CD8-positive, alpha-beta memory T cell (primary cell): ENCODE measurements at regions not wholly inside any gene's neighbourhood (a gene's known extent, or its start where the extent isn't known, plus 50 kb on each side); places are given as distances from the start of the nearest gene placed in this dataset.

Experiments used
- CTCF ChIA-PET: fragments of 350-600 bp; sonication (Branson Sonifier 250); formaldehyde crosslinking; loops from one replicate; lab custom pipeline; 2021; ENCODE audit warnings: antibody characterized with exemption; lab: Charles Lee
- POLR2A ChIA-PET: fragments of 350-600 bp; sonication (Branson Sonifier 250); formaldehyde crosslinking; loops from one replicate; lab custom pipeline; 2021; ENCODE audit warnings: antibody characterized with exemption; lab: Charles Lee
- DNase-seq, 5 donors: peaks; one replicate each; pipeline versions ENCODE4 v3.0.0 to v3.0.0-alpha.2; 2020 to 2022; ENCODE audit warnings: mixed read lengths in 1 of 5
- H3K27ac ChIP-seq: one replicate; pipeline ENCODE4 v1.7.0; 2013; ENCODE audit warnings: low read depth, mild to moderate bottlenecking, low read length, moderate library complexity
- H3K27me3 ChIP-seq: 2 replicates; pipeline ENCODE4 v1.7.0; 2013; ENCODE audit warnings: low read length, mild to moderate bottlenecking; ENCODE audit not compliant: insufficient read depth, poor library complexity, severe bottlenecking
- H3K36me3 ChIP-seq: 2 replicates; pipeline ENCODE4 v1.7.0; 2013; ENCODE audit warnings: mild to moderate bottlenecking, low read length, moderate library complexity; ENCODE audit not compliant: insufficient read depth
- H3K4me1 ChIP-seq: 2 replicates; pipeline ENCODE4 v1.7.0; 2013; ENCODE audit warnings: mild to moderate bottlenecking, low read length, moderate library complexity; ENCODE audit not compliant: insufficient read depth
- H3K4me3 ChIP-seq: 2 replicates; pipeline ENCODE4 v1.7.0; 2013; ENCODE audit warnings: mild to moderate bottlenecking, low read length
- H3K9me3 ChIP-seq: 2 replicates; pipeline ENCODE4 v1.7.0; 2013; ENCODE audit warnings: mild to moderate bottlenecking, low read length
- H3K27ac Mint-ChIP-seq, 8 donors: one replicate each; pipeline ENCODE4 v1.8.0; 2020 to 2021; ENCODE audit warnings: mixed read lengths in 8 of 8, mild to moderate bottlenecking in 6 of 8, inconsistent platforms in 3 of 8, moderate library complexity in 3 of 8
- H3K27me3 Mint-ChIP-seq, 2 donors: one replicate each; pipeline ENCODE4 v1.8.0; 2020 to 2021; ENCODE audit warnings: mixed read lengths in 2 of 2, mild to moderate bottlenecking in 1 of 2, moderate library complexity in 1 of 2
- H3K36me3 Mint-ChIP-seq, 3 donors: one replicate each; pipeline ENCODE4 v1.8.0; 2020 to 2021; ENCODE audit warnings: mixed read lengths in 3 of 3, inconsistent platforms in 1 of 3, mild to moderate bottlenecking in 1 of 3
- H3K4me1 Mint-ChIP-seq, 3 donors: one replicate each; pipeline ENCODE4 v1.8.0; 2020 to 2021; ENCODE audit warnings: mixed read lengths in 3 of 3, inconsistent platforms in 1 of 3, mild to moderate bottlenecking in 1 of 3
- H3K4me3 Mint-ChIP-seq, 7 donors: one replicate each; pipeline ENCODE4 v1.8.0; 2020 to 2021; ENCODE audit warnings: mixed read lengths in 7 of 7, mild to moderate bottlenecking in 6 of 7, moderate library complexity in 4 of 7, inconsistent platforms in 2 of 7
- H3K9me3 Mint-ChIP-seq, 5 donors: one replicate each; pipeline ENCODE4 v1.8.0; 2020 to 2022; ENCODE audit warnings: mixed read lengths in 5 of 5, mild to moderate bottlenecking in 3 of 5, moderate library complexity in 2 of 5, inconsistent platforms in 1 of 5

DNA sequence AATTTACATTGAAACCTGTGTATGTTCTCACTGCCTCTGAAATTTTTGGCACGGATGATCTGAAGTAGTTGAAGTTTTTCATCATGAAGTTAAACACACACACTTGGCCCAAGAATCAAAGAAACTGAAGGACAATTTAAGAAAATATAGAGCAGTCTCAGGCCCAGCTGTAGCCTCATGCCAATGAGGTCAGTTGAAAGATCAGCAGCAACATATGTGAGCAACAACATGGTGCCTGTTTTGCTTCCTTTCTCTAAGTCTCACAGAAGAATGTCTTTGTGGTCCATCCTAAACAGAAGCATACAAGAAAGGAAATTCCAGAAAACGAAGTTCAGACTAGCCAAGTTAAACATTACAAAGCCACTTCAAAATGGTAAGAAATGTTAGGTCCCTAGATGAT is 1737.2 kb downstream of the MAT2B start:
- Mint-ChIP-seq H3K36me3 (no peaks in the 10 kb centered on the region), H3K9me3 (peaks cover 2 to 30% (median 5%) of the 10 kb centered on the region in 5 donors), H3K4me3 (no peak overlapping the region), H3K27ac (no peak overlapping the region), H3K27me3 (no peaks in the 10 kb centered on the region), H3K4me1 (no peaks in the 10 kb centered on the region)
- POLR2A ChIA-PET: no interaction called here
- no peaks in the 10 kb centered on the region for H3K4me1 ChIP-seq
- H3K4me3 ChIP-seq: no peak overlapping the region
- no peaks in the 10 kb centered on the region for H3K36me3 ChIP-seq
- CTCF ChIA-PET: no interaction called here
- no peaks in the 10 kb centered on the region for H3K27me3 ChIP-seq
- no peak for DNase-seq
- H3K9me3 ChIP-seq: no peaks in the 10 kb centered on the region
- no peak overlapping the region for H3K27ac ChIP-seq

DNA sequence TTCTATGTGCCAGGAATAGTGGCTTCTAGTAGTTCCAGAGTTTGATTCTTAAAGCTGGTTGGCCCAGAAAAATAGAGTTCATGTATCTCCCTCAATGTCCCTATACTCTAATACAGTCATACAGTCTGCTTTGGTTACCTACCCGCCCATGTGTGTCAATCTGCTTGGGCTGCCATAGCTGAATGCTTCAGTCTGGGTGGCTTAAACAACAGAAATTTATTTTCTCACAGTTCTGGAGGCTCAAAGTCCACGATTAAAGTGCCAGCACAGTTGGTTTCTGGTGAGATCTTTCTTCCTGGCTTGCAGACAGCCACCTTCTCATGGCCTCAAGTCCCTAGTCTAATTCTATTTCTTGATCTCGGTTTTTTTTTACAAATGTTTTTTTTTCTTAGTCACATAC is 1739.0 kb downstream of the MAT2B start:
- Mint-ChIP-seq H3K27ac (no peak overlapping the region), H3K27me3 (no peaks in the 10 kb centered on the region), H3K36me3 (no peaks in the 10 kb centered on the region), H3K9me3 (peaks cover 2 to 25% (median 5%) of the 10 kb centered on the region in 5 donors), H3K4me3 (no peak overlapping the region), H3K4me1 (no peaks in the 10 kb centered on the region)
- ChIA-PET POLR2A (no interaction called here), CTCF (no interaction called here)
- H3K4me3 ChIP-seq: no peak overlapping the region
- no peaks in the 10 kb centered on the region for H3K4me1 ChIP-seq
- H3K27ac ChIP-seq: no peak overlapping the region
- no peaks in the 10 kb centered on the region for H3K9me3 ChIP-seq
- no peak for DNase-seq
- no peaks in the 10 kb centered on the region for H3K27me3 ChIP-seq
- H3K36me3 ChIP-seq: no peaks in the 10 kb centered on the region

DNA sequence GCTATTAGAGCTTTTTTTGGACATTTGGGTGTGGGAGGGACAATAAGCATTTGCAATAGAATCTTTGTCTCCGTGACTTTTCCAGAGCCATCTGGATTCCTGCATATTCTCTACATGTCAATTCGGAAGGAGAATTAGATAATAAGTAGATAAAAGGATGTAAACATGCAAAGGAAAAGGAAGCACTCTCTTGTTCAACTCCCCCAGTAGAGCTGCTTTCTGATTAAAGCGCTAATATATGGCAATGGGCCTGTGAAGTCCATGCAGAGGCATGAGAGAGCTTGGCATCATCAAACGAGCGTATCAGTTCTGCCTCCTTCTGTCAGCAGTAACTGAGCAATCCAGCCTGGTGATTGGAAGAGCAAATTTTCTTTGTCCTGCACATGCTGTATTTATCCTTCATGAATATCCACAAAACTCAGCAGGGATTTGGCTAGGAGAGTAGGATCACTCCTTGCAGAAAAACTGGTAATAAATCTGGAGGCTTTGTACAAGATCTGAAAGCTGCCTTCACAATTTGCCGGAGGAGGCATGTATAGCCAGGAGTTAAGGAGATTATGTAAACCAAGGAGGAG is 1752.9 kb downstream of the MAT2B start:
- no peak overlapping the region for H3K4me3 Mint-ChIP-seq
- ChIA-PET POLR2A (no interaction called here), CTCF (no interaction called here)
- Histone ChIP-seq H3K9me3 (no peaks in the 10 kb centered on the region), H3K27me3 (no peaks in the 10 kb centered on the region), H3K4me3 (no peak overlapping the region), H3K27ac (no peak overlapping the region), H3K36me3 (no peaks in the 10 kb centered on the region), H3K4me1 (no peaks in the 10 kb centered on the region)
- no peak for DNase-seq
- no peak overlapping the region for H3K27ac Mint-ChIP-seq
- H3K36me3 Mint-ChIP-seq: no peaks in the 10 kb centered on the region
- H3K27me3 Mint-ChIP-seq: no peaks in the 10 kb centered on the region
- H3K4me1 Mint-ChIP-seq: no peaks in the 10 kb centered on the region
- H3K9me3 Mint-ChIP-seq: peaks cover 0 to 47% (median 6%) of the 10 kb centered on the region in 5 donors

DNA sequence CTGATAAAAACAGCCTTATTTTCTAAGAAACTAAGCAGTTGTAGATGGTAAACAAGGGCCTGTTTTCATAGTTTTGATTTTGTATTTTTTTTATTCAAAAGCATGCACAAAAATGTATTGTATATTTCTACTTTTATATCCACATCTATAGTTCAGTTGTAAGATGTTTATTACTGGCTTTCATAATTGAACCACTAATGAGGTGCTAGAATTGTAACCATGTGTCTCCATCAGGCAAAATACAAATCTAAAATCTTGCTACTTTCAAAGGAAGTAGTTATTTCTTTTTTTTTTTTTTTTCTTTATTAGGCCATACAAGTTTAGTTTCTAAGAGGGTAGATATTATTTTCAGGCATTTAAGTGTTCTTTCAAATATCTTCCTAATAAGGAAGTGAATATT is 1755.0 kb downstream of the MAT2B start:
- POLR2A ChIA-PET: no interaction called here
- no peak overlapping the region for H3K27ac Mint-ChIP-seq
- H3K9me3 ChIP-seq: no peaks in the 10 kb centered on the region
- no peaks in the 10 kb centered on the region for H3K27me3 ChIP-seq
- no peaks in the 10 kb centered on the region for H3K36me3 Mint-ChIP-seq
- H3K9me3 Mint-ChIP-seq: peaks cover 0 to 39% (median 6%) of the 10 kb centered on the region in 5 donors
- CTCF ChIA-PET: no interaction called here
- DNase-seq: no peak
- H3K4me3 Mint-ChIP-seq: no peak overlapping the region
- H3K27me3 Mint-ChIP-seq: peaks cover 0 to under 1% of the 10 kb centered on the region in 2 donors
- no peaks in the 10 kb centered on the region for H3K4me1 Mint-ChIP-seq
- no peak overlapping the region for H3K4me3 ChIP-seq
- no peak overlapping the region for H3K27ac ChIP-seq
- no peaks in the 10 kb centered on the region for H3K36me3 ChIP-seq
- no peaks in the 10 kb centered on the region for H3K4me1 ChIP-seq

DNA sequence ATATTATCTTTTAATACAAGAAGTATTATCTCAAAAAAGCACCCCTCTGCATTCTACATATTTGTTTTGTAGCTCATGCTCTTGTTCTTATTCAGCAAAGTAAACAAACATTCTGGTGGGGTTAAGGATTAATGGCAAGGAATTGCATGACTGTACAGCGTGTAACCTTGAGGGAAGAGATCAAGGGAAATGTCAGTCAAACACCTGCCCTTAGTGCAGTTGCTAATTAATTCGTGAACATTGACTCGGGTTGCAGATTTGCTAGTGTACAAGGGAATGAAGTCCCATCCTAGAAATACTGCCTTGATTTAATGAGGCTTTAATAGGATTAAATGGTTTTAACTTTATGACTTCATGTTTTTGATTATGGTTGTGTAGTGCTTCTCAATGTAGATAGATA is 1758.1 kb downstream of the MAT2B start:
- ChIA-PET POLR2A (no interaction called here), CTCF (no interaction called here)
- H3K36me3 ChIP-seq: no peaks in the 10 kb centered on the region
- no peak overlapping the region for H3K4me3 Mint-ChIP-seq
- H3K36me3 Mint-ChIP-seq: no peaks in the 10 kb centered on the region
- no peaks in the 10 kb centered on the region for H3K27me3 ChIP-seq
- DNase-seq: no peak
- no peaks in the 10 kb centered on the region for H3K4me1 ChIP-seq
- H3K9me3 Mint-ChIP-seq: peaks cover 1 to 24% (median 6%) of the 10 kb centered on the region in 5 donors
- H3K4me3 ChIP-seq: no peak overlapping the region
- H3K9me3 ChIP-seq: no peaks in the 10 kb centered on the region
- no peaks in the 10 kb centered on the region for H3K4me1 Mint-ChIP-seq
- peaks cover 0 to 1% of the 10 kb centered on the region in 2 donors for H3K27me3 Mint-ChIP-seq
- H3K27ac Mint-ChIP-seq: no peak overlapping the region
- no peak overlapping the region for H3K27ac ChIP-seq

DNA sequence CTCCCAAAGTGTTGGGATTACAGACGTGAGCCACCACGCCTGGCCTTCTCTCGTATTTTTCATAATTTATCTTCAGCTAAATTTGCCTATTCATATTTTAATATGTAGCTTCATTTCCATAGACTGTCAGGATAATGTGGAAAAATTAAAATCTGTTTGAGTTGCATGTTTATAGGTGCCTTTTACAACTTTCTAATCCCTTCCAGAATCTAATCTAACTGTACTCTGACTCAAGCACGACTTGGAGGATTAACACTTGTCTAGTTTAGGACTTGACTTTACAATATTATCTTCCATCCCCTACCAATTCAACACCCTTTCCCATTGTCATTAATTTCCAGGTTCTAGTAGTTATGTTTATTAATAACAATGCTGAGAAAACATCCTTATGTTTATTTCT is 1761.5 kb downstream of the MAT2B start:
- Histone ChIP-seq H3K9me3 (no peaks in the 10 kb centered on the region), H3K27ac (no peak overlapping the region), H3K4me1 (no peaks in the 10 kb centered on the region), H3K36me3 (no peaks in the 10 kb centered on the region), H3K27me3 (no peaks in the 10 kb centered on the region), H3K4me3 (no peak overlapping the region)
- Mint-ChIP-seq H3K27ac (no peak overlapping the region), H3K4me1 (no peaks in the 10 kb centered on the region), H3K27me3 (peaks cover 0 to 1% of the 10 kb centered on the region in 2 donors), H3K9me3 (peaks cover 0 to 9% (median 3%) of the 10 kb centered on the region in 5 donors), H3K36me3 (no peaks in the 10 kb centered on the region), H3K4me3 (no peak overlapping the region)
- POLR2A ChIA-PET: no interaction called here
- DNase-seq: no peak
- CTCF ChIA-PET: no interaction called here

DNA sequence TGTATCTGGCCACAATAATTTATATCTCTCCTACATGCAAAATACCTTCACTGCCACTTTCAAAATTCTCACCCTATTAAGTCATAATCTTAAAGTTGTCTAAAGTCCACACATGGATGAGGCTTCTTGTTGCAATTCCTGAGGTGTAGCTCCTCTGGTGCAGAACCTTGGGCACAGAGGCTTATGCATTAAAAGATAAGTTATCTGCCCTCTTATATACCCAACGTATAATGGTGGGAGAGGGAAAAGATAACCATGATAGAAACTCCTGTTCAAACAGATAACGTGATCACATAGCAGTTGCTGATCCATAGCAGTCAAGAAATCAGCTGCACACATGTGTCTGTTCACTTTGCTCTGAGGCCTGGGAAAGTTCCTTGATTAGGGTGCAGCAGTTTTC is 1767.0 kb downstream of the MAT2B start:
- no peak for DNase-seq
- H3K4me1 Mint-ChIP-seq: no peaks in the 10 kb centered on the region
- no peaks in the 10 kb centered on the region for H3K27me3 ChIP-seq
- no peaks in the 10 kb centered on the region for H3K9me3 ChIP-seq
- H3K4me3 Mint-ChIP-seq: no peak overlapping the region
- H3K4me3 ChIP-seq: no peak overlapping the region
- no peak overlapping the region for H3K27ac Mint-ChIP-seq
- ChIA-PET CTCF (no interaction called here), POLR2A (no interaction called here)
- no peaks in the 10 kb centered on the region for H3K4me1 ChIP-seq
- H3K27ac ChIP-seq: no peak overlapping the region
- H3K36me3 Mint-ChIP-seq: no peaks in the 10 kb centered on the region
- peaks cover 0 to 24% (median under 1%) of the 10 kb centered on the region in 5 donors for H3K9me3 Mint-ChIP-seq
- no peaks in the 10 kb centered on the region for H3K27me3 Mint-ChIP-seq
- no peaks in the 10 kb centered on the region for H3K36me3 ChIP-seq

DNA sequence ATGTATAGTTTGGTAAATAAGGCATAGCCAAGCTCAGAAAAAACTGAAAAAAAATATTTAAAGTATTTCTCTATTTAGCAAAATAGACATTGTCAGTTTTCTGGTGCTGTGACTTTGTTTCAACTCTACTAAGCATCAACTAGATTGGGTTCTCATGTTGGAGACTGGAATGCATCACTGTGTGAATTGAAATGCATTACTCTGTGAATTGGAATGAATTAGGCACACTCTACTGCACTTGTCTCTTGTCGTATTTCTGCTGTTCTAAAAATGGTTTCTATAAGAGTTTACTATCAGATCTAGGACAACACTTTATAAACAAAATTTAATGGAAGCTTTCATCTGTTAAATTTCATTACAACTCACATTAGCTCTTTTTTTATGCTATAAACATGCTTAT is 1772.2 kb downstream of the MAT2B start:
- H3K27me3 ChIP-seq: no peaks in the 10 kb centered on the region
- no peak for DNase-seq
- H3K9me3 Mint-ChIP-seq: peaks cover 2 to 21% (median 3%) of the 10 kb centered on the region in 5 donors
- POLR2A ChIA-PET: no interaction called here
- CTCF ChIA-PET: no interaction called here
- H3K4me1 ChIP-seq: no peaks in the 10 kb centered on the region
- H3K36me3 ChIP-seq: no peaks in the 10 kb centered on the region
- H3K36me3 Mint-ChIP-seq: no peaks in the 10 kb centered on the region
- H3K4me1 Mint-ChIP-seq: no peaks in the 10 kb centered on the region
- H3K4me3 Mint-ChIP-seq: no peak overlapping the region
- no peaks in the 10 kb centered on the region for H3K9me3 ChIP-seq
- no peak overlapping the region for H3K27ac ChIP-seq
- H3K27me3 Mint-ChIP-seq: no peaks in the 10 kb centered on the region
- H3K27ac Mint-ChIP-seq: no peak overlapping the region
- no peak overlapping the region for H3K4me3 ChIP-seq

DNA sequence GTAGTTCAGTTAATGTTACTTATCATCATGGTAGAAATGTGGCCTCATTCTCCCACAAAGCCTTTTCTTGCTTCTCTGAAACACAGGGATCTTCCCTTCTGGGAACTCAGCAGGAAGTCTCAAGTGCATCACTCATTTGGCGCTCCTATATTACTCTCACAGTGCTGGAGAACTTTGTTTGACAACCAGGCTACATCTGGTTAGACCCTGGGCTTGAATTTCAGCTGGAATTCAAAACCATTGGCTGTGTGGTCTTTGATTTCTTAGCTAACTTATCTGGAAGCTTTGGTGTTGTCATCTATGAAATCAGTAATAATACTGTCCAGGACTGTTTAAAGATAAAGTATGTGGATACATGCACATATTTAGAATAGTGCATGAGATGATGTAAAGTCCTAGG is 1777.1 kb downstream of the MAT2B start:
- Mint-ChIP-seq H3K9me3 (peaks cover 3 to 26% (median 11%) of the 10 kb centered on the region in 5 donors), H3K27me3 (no peaks in the 10 kb centered on the region), H3K36me3 (no peaks in the 10 kb centered on the region), H3K4me3 (no peak overlapping the region), H3K4me1 (no peaks in the 10 kb centered on the region), H3K27ac (no peak overlapping the region)
- CTCF ChIA-PET: no interaction called here
- DNase-seq: no peak
- H3K36me3 ChIP-seq: no peaks in the 10 kb centered on the region
- H3K4me1 ChIP-seq: no peaks in the 10 kb centered on the region
- H3K27ac ChIP-seq: no peak overlapping the region
- H3K4me3 ChIP-seq: no peak overlapping the region
- POLR2A ChIA-PET: no interaction called here
- no peaks in the 10 kb centered on the region for H3K27me3 ChIP-seq
- no peaks in the 10 kb centered on the region for H3K9me3 ChIP-seq
